HG02943 (cell line): ENCODE measurements at regions not wholly inside any gene's neighbourhood (a gene's known extent, or its start where the extent isn't known, plus 50 kb on each side); places are given as distances from the start of the nearest gene placed in this dataset.
"Not testable (repeated sequence)": the region's sequence is repeated elsewhere in the genome, so short reads cannot be mapped to it uniquely, and the experiment has no call there.

Experiments
- ATAC-seq: cut with Tn5 transposase; IDR thresholded peaks from one replicate; pipeline ENCODE4 v1.9.1; 2021; ENCODE audit warnings: mild to moderate bottlenecking, low read depth, moderate library complexity; ENCODE audit not compliant: unreplicated experiment

- no peak for ATAC-seq
These were observed 171.2 kb downstream of the TMEM167A start for GRCh38 chr5:82905986-82906385.

DNA sequence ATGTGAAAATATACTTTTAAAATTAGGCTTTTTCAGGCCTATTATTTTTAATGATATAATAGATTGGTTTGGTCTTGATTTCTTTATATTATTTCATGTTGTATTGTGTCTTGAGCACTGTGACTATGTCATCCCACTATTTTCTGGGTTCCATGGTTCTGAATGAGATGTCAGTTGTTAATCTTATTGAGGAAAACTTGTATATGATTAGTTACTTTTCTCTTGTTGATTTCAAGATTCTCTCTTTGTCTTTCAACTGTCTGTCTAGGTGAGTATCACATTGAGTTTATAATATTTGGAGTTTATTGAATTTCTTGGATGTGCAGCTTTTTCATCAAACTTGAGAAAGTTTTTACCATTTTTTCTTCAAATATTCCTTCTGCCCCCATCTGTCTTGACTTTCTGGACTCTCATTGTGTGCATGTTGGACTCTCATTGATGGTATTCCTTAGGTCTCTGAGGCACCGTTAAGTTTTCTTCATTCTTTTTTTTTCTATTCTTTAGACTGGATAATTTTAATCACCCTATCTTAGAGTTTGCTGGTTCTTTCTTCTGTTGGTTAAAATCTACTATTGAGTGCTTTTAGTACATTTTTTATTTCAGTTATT is 175.8 kb downstream of the TMEM167A start:
- no peak for ATAC-seq

DNA sequence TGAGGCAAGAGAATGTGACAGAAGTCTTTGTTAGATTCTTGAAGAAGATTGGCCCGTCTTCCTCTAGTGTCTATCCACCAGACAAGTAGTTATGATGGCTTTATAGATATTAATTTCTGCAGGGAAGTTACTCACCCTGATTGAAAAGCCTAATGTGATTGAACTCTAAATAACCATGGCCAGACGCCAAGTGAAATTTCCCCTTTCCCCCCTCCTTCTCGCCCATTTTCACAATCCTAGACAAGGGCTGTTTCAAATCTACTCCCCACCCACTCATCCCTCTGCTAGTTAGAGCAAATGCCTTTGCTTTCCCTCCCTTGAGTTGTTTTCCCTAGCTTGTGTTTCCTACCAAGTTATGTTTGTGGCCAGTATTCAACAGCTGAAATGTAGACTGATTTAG is 182.5 kb downstream of the TMEM167A start:
- ATAC-seq = no peak

GRCh38 chr5:82889088-82889487 is 188.1 kb downstream of the TMEM167A start:
- ATAC-seq = no peak

- ATAC-seq = no peak
These were observed 190.3 kb downstream of the TMEM167A start for GRCh38 chr5:82886911-82887310.

GRCh38 chr5:82885627-82886389 is 191.4 kb downstream of the TMEM167A start:
- ATAC-seq = no peak

GRCh38 chr5:82884821-82885471 is 192.2 kb downstream of the TMEM167A start:
- ATAC-seq = no peak

DNA sequence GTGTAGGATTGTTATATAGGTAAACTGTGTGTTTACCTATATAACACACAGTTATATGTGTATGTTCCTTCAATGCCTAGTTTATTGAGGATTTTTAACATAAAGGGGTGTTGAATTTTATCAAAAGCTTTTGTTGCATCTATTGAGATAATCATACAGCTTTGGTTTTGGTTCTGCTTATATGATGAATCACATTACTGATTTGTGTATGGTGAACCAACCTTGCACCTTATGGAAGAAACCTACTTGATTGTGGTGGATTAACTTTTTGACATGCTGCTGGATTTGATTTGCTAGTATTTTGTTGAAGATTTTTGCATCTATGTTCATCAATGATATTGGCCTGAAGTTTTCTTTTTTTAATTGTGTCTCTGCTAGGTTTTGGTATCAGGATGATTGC is 194.9 kb downstream of the TMEM167A start:
- ATAC-seq = no peak

- peak; percentile 53 for ATAC-seq
These were observed 195.5 kb downstream of the TMEM167A start for GRCh38 chr5:82881571-82882174.

- no peak for ATAC-seq
These were observed 198.1 kb downstream of the TMEM167A start for GRCh38 chr5:82879089-82879488.

DNA sequence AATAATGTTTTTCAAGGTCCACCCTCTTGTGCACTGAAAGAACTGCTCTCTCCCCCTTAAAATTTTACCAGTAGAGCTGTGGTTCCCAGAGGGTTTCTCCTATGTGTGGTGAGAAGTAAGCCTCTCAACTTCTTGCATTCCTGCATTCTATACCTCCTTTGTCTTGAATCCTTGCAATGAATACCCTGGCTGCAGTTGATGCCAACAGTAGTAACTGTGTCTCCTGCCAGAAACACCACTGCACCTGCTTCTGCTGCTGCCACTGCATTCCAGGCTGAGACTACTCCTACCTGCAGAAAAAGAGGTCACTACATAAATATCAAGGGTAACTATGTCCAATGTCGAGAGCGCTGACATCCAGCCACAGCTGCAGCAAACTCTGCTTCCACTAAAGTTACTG is 203.7 kb downstream of the TMEM167A start:
- no peak for ATAC-seq

DNA sequence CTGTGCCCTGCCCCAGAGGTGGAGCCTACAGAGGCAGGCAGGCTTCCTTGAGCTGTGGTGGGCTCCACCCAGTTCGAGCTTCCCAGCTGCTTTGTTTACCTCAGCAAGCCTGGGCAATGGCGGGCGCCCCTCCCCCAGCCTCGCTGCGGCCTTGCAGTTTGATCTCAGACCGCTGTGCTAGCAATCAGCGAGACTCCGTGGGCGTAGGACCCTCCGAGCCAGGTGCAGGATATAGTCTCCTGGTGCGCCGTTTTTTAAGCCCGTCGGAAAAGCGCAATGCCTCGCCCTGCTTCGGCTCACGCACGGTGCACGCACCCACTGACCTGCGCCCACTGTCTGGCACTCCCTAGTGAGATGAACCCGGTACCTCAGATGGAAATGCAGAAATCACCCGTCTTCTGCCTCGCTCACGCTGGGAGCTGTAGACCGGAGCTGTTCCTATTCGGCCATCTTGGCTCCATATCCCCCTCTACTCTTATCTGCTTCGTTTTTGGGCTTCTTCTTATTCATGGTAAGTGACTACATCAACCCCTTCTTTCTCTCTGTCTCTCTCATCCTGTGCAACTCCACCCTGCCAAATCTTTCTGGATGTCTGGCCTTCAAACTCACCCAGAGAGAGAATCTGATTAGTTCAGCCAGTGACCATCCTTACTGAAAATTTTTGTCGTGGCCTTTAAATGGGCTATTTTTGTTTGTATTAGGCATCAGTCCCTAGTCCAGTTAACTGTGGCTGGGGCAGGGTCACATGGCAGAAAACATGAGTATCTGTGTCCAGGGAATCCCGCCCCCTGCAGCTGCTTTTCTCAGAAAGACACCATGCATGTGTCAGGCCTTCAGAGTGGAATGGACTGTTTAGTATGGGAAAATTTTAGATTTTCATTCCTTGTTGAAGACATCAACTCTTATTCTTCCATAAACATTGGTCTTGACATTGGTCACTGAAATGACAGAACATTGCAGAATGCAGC is 204.6 kb downstream of the TMEM167A start:
- ATAC-seq = not testable (repeated sequence)

- ATAC-seq = no peak
These were observed 211.6 kb downstream of the TMEM167A start for GRCh38 chr5:82865625-82866024.

DNA sequence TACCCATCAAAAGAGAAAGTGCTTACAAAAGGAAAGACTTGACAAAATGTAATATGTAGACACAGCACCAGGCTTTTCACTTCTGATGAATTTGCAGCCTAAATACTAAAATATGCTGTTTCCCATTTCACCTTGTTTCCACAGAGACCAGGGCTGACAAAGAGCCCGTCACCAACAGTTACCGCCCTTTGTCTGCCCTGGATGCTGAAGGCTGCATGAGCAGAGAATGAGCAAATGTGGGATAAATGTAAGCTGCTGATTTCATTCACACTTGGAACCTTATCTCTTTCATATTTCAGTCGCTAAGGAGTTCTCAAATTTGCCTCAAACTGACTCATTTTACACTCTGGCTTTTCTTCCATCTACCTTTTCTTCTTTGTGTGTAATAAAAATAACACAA is 213.9 kb downstream of the TMEM167A start:
- no peak for ATAC-seq

GRCh38 chr5:82862711-82863110 is 214.5 kb downstream of the TMEM167A start:
- ATAC-seq = no peak

- no peak for ATAC-seq
These were observed 214.9 kb downstream of the TMEM167A start for GRCh38 chr5:82862261-82862660.

GRCh38 chr5:82861701-82862100 is 215.5 kb downstream of the TMEM167A start:
- no peak for ATAC-seq

DNA sequence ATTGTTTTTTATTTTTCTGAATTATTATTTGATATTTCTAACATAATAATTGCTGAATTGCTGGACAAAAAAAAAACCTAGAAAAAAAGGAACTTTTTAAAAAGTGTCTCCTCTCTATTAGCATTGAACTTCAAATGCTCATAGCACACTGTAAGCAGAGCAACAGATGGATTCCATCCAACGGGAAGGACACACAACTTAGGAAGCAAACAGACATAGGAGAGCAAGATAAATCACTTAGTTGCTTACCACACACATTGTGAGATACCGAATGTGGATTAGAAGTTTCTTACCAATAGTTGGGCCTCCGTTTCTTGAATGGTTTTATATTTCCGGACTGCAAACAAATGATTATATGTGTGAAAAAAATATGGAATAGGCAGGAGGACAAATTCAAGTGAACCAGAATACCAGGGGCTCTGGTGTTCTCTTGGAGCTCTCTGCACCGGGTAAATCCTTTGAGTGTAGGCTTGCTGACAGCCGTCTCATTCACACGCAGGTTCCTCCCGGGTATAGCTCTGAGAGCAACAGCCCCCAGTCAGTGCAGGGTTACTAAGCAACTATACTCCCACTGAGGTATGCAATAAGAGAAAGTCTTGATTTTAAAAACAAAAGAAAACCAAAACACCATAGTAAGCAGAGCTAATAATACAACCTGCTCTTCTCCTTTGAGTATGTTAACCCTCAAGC is 217.6 kb downstream of the TMEM167A start:
- no peak for ATAC-seq

DNA sequence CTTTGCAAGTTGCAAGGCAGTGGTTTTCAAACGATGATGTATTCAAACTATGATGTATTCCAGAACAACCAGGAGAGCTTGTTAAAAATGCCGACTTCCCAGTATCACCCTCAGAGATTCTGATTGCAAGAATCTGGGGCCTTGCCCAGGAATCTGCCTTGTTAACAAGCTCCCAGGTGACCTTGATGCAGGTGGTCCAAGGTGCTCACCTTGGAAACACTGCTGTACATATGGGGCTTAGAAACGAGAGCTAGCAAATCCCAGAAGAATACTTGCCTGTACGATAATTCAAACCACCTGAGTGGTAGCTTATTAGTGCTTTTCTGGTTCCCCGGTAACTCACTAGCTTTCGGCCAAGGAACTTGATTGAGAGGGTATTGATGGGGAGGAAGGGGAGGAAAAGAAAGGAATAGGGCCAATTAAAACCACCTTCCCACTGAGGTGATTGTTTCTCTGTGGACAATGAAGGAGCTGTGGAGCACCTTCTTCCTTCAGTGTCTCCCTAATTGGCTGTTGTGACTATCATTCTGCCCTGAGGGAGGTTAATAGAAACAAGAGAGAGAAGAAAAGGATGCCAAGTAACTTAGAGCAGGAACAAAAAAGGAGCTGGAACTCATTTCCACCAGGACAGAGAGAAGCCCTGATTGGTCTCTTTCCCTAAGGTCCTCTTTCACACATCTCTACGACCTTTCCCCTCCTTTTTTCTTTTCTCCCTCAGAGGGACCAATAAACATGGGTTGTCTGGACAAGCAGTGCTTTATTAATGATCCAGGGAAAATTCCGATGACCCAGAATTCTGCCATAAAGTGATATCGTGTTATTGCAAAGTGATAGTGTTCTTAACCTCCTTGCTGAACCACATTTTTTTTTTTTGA is 218.8 kb downstream of the TMEM167A start:
- ATAC-seq = no peak
